ENCODE measurements at regions not wholly inside any gene's neighbourhood (a gene's known extent, or its start where the extent isn't known, plus 50 kb on each side); places are given as distances from the start of the nearest gene placed in this dataset.
"Not testable (repeated sequence)": the region's sequence is repeated elsewhere in the genome, so short reads cannot be mapped to it uniquely, and the experiment has no call there.

DNA sequence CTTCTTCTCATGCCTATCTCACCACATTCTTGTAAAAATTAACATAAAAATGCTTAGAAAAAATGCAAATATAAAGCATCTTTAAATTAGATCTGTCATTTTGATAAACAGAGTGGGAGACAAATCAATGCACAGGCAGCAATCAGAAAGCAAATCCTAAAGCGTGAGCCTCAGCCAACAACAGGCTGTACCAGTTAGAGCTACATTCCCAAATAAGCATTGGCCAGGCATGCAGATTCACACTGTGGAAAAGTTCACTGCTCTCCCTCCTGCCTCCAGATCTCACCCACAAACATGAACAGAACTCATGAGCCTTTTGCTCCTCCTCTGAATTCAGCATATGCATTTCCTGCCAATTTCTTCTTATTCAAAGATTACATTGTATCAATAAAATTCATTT is 115.2 kb upstream of the FAT3 start:
- no peak for DNase-seq

DNA sequence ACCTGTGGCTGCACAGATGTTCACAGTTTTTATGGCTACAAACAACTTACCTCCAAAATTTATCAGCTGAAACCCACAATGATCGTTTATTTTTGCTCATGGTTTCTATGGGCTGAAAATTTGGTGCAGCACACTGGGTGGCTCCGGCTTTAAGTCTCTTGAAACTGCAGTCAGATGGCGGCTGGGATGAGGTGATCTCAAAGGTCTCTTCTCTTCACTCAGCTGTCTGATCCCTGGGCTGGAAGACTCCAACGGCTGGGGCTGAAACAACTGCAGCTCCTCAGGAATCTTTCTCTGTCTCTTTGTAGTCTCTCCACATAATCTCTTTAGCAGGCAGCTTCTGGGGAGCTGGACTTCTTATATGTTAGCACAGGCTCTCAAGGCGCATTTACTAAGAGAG is 117.3 kb upstream of the FAT3 start:
- no peak for DNase-seq

DNA sequence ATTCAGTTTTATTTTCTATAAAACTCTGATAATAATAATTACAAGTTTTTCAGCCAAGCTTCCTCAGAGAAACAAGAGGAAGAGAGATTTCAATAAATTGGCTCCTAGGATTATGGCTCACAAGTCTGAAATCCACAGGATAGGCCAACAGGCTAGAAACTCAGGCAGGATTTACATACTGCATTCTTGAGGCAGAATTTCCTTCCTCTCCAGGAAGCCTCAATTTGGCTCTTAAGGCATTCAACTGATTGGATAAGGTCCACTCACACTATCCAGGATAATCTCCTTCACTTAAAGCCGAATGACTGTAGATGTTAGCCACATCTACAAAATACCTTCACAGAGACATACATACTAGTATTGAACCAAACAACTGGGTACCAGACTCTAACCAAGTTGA is 120.3 kb upstream of the FAT3 start:
- no peak for DNase-seq

DNA sequence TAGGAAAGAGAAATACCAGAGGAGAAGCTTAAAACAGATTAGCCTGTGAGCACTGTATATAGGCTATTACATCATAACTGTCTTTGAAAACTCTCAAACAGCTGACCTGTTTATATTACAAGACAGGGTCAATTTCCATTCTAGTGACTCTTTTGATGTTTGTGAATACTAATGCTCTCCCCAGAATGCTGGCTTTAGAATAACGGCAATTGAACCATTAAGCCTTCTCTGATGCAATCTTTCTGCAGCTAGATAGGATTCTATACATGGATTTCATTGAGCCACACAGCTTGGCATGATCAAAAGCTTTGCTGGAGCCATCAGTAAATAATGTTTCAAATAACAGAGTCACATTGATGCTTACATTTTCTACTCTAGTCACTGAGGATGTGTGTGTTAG is 122.7 kb upstream of the FAT3 start:
- DNase-seq: no peak

DNA sequence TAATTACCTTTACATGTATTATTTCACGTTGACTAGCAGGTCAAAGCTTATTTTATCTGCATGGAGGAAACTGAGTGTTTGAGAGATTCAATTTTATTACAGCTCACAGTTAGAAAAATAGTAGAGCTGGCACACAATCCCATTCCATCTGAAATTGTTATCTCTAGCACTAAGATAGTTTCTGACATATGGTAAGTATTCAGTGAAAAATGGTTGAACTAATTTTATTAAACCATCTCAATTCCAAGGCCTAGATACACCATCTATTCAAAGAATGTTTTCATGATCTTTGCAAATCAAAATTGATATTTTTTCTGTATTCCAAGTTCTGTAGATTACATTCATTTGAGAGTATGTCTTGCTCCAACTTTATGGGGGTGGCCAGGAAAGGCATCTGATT is 125.4 kb upstream of the FAT3 start:
- DNase-seq: no peak

DNA sequence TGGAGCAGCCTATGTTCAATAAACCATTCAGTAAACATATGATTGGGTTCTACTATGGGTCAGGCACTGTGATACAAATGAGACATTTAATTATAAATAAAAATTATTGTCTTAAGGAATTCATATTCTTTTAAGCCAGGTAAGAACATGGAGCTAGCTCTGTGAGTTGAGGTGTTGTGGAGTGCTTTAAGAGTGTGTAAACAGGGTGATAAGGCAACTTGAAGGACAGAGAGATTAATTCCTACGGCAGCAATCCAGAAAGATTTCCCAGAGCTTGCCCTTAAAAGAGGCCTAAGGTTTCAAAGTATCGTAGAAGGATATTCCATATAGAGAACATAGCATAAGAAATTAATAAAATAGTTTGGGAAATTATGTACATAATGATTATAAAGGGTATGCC is 126.4 kb upstream of the FAT3 start:
- no peak for DNase-seq

DNA sequence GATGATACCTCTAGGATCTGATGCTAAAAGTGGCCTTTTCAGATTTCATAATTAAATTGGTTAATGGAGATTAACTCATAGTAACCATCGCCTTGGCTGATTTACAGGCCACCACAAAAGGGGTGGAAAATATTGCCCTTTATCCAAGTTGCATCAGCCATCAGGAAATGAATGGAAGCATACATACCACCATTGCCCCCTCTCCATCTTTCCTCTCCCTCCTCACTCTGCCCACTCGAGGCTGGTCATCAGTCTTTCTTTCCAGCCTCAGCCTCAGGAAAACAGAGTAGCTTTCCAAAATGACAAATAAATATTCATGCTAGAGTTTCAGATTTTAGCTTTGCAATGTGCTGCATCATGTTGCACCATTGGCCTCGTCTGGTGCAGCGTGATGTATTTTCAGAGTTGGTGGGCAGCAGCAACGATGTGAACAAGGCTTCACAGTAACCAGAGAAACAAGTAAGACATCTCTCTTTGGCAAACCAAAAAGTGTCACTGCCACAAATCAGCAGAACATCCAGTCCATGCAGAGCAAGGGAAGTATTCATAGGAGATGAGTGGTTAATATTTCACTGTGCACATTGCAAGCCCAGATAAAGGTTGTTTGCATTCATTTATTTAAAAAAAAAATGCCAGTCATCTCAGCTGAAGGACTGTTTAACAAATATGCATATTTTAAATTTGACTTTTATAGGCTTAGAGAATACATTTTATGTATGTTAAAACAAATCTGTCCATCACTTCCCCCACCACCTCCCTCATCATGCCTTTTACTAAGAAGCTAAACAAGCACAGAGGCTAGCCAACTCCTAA is 136.7 kb upstream of the FAT3 start:
- DNase-seq: no peak

DNA sequence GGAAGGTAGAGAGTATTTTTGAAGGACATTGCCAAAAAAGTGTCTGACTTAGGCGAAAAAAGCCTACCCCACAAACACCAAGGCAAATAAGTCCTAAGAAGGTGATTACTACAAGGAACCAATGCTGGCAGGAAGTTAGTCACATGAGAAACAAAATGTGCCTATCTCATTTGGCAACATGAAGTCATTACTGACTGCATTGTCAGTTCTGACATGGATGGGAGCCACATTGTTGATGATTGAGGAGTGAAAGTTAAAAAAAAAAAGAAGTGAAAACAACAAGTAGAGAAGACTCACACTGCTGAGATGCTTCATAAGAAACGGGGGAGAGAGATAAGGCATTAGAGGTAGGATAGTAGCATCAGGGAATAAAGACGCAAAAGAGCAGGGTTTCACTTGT is 141.5 kb upstream of the FAT3 start:
- DNase-seq: no peak

DNA sequence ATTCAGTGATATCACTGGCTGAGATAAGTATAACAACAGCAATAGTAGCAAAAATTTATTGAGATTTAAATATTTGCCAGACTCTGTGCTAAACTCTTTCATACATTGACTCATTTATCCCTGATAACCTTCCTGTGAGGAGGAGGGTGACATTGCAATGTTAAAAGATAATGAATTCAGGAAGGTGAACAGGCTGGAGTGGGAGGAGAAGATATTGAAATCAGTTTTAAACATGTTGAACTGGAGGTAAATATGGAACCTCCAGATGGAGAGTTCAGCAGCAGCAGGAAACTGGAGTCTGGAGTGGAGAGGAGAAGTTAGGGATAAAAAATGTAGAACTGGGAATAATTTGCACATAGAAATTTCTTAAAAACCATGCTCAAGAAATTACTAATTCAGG is 142.0 kb upstream of the FAT3 start:
- no peak for DNase-seq

DNA sequence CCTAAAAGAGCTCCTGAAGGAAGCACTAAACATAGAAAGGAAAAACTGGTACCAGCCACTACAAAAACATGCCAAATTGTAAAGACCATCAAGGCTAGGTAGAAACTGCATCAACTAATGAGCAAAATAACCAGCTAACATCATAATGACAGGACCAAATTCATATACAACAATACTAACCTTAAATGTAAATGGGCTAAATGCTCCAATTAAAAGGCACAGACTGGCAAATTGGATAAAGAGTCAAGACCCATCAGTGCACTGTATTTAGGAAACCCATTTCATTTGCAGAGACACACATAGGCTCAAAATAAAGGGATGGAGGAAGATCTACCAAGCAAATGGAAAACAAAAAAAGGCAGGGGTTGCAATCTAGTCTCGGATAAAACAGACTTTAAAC is 150.1 kb upstream of the FAT3 start:
- DNase-seq: not testable (repeated sequence)

DNA sequence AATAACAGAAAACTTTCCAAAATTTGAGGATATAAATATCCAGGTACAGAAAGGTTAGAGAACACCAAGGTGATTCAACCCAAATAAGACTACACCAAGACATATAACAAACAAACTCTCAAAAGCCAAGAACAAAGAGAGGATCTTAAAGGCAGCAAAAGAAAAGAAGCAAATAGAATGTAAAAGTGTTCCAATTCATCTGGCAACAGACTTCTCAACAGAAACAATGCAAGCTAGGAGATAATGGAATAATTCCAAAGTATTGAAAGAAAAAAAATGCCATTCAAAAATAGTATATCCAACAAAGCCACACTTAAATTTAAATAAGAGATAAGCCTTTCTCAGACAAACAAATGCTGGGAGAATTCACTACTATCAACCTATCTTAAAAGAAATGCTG is 153.0 kb upstream of the FAT3 start:
- no peak for DNase-seq

DNA sequence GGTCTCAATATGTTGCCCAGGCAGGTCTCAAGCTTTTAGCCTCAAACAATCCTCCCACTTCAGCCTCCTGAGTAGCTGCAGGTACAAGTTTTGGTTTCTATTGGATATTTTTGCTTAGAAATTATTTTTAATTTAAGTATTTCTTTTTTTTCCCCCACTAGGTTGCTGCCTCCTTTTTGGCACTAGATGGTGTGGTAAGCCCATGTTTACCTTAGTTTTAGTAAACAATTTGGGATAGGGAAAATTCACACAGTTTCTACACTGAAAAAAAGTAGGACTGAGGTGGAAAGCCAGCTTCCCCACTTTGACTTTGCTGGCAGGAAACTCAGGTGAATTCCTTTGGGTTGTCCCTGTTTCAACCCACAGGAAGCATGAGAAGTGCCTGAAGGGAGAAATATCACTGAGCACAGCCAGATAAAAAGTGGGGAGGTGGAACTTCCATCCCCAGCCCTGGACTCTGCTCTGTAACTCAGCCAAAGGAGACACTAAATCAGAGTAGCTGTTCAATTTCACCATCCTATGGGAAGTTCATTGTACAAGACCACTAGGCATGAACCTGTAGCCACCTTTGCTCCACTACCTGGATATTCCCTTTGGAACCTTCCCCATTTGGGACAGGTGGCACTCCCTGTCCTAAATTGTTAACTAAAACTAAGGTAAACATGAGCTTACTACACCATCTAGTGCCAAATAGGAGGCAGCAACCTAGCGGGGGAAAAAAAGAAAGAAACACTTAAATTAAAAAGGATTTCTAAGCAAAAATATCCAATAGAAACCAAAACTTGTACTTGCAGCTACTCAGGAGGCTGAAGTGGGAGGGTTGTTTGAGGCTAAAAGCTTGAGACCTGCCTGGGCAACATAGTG is 154.4 kb upstream of the FAT3 start:
- DNase-seq: no peak

DNA sequence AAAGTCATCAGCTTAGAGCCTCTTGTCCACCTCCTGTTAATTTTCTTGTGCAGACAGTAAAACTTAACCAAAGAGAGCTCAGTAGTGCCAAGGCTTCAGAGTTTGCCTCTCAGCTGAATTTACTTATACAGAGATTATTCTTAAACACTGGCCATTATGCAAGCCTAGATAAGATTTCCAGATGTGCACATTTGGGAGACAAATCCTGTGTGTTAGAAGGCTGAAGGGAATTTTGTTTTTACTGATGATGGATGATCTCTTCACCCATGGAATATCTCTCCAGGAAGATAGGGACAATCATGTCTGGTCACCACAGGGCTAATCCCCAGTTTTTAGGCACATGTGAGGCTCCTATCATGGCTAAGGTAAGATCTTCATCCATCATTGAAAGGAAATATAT is 157.6 kb upstream of the FAT3 start:
- no peak for DNase-seq

DNA sequence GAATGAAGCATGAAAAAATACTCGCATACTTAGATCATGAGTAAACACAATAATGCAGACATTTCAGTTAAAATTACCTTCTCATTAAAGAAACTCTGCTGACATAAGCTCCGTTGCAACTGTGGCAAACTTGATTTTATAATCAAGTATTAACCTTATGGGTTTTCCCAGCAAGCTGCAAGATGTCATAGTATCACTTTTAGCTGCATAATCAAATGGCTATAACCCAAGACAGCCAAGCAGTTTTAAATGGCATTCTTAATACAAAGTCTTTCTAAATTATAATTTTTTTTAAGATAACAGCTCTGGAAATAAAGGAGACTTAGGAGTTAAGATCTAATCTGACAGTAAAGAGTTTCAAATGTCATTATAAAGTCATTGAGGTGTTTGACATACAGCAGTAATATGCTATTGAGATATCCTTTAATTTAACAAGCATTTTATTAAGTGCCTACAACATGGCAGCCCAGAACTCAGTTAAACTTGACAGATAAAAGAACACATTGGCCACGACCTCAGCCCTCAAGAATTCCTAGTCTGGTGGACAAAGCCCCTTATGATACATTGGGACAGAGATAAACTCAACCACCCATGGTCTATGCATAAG is 163.1 kb upstream of the FAT3 start:
- no peak for DNase-seq

DNA sequence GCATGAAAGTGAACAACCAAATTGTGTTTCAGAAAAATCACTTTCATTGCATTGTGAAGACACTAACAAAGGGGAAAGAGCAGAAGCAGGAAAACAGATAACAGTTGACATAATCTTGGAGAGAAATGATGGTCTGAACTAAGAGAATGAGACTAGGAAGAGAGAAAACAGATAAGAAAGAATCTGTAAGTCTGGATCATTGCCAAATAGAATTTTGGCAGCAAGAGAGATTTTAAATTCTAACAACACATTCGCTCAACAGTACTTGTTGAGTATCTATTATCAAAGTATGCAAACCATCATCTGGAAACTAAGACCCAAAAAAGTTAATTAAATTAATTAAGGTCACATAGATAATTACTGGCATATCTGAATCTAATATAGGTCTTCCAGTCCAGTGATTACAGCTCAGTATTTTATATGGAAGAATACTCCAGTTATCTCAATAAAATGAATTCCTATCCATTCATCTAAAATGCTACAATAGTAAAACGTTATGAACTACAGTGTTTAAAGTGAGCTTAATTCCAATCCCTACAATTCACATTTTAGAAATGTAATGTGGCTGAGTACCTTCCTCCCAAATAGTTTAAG is 166.7 kb upstream of the FAT3 start:
- no peak for DNase-seq

DNA sequence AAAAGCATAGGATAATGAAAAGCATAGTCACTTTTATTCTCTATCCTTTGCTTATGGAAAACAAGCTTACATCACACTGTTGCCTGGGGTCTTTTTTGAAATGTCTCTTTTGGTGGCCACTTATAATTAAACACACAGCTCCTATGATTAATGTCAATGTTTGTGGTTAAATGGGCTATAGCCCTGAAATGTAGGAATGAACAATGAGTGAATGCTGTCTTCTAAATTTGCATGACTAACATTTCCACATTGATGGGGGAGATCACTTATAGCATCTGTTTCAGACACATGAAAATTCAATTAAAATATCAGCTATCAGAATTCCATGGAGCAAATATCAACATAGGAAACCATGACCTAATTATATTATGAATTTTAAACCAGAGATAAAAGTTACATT is 171.4 kb upstream of the FAT3 start:
- DNase-seq: no peak

DNA sequence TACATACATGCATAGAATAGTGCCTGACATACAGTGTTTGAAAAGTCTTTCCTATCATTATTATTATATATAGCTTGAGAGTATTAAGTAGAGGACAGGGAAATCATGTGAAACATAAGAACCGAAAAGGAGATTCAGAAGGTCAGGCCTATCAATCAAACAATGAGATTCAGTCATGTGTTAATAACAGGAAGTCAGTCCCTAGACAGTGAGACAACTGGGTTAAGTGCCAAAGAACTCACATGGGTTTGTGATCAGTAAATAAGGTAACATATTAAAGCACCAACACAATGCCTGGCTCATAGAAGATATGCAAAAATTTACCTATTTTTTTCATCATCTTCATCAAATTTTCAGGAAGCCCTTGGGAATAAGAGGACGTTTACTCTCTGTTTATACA is 174.3 kb upstream of the FAT3 start:
- DNase-seq: no peak

DNA sequence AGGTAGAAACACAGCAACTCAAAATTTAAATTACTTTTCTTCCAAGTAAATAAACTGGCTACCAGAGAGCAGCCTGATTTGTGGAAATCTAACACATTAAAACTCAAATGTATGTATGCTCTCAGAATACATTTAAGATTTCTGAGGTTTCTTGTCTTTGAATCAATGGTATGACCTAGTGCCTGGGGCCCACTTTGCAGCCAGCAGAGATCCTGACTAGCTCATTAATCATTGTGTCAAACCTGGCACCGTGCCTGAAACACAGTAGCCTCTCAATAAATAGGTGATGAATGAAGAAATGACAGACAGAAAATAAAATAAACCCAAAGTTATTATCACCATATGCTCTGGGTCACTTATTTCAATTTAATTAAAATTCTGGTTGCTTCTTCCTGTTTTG is 176.2 kb upstream of the FAT3 start:
- DNase-seq: no peak

DNA sequence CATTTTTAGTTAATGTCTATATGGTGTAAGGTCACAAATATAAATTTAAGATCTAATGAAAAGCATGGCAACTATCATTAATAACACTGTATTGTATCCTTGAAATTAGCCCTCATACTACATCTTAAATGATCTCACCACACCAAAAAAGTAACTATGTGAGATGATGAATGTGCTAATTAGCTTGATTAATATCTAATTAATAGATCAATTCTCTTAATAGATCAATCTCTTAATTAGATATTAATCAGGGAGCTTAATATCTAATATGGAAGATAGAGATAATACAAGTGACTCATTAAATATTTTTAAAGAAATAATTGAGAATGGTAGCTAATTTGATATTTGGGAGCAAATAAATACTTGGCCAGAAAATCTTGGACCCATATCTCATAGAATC is 178.5 kb upstream of the FAT3 start:
- DNase-seq: no peak

DNA sequence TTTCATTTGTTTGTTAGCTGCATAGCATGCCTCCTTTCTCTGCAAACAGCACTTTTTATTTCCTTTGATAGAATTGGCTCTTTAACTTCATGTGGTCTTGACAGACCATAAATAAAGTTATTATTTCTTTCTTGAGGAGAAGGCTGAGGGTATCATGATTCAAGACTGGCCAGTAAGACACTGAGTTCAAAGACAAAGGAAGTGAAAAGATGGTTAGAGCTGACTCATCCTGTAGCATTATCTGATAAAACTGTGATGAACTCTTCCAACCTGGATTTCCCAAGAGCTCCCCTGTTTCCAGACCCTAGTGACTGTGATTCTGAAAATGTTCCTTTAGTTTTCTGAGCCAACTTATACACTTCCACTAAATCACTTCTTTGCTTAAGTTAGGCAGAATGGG is 179.3 kb upstream of the FAT3 start:
- no peak for DNase-seq

DNA sequence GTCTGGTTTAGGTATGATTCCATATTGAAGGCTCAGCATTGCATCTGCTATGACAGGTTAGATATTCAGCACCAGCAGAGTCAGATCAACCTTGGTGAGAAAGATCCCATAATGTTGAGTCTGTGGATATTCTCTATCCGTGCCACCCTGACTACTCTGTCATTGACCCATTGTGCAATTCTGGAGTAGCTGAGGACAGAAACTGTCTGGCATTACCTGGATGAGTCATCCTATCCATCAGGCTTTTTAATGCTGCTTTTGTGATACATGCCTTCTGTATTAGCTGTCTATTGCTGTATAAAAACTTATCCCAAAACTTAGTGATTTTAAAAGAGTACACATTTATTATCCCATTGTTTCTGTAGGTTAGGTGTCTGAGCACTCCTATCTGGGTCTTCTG is 189.1 kb upstream of the FAT3 start:
- no peak for DNase-seq

DNA sequence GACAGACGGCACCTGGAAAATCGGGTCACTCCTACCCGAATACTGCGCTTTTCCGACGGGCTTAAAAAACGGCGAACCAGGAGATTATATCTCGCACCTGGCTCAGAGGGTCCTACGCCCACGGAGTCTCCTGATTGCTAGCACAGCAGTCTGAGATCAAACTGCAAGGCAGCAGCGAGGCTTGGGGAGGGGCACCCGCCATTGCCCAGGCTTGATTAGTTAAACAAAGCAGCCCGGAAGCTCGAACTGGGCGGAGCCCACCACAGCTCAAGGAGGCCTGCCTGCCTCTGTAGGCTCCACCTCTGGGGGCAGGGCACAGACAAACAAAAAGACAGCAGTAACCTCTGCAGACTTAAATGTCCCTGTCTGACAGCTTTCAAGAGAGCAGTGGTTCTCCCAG is 197.5 kb upstream of the FAT3 start:
- not testable (repeated sequence) for DNase-seq

DNA sequence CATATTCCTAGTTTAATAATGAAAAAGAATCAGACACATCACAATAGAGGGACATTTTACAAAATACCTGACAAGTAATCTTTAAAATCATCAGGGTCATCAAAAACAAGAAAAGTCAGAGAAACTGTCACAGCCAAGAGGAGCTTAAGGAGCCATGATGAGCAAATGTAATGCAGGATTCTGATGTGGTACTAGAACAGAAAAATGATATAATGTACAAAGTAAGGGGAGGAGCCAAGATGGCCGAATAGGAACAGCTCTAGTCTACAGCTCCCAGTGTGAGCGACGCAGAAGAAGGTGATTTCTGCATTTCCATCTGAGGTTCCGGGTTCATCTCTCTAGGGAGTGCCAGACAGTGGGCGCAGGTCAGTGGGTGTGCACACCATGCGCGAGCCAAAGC is 198.0 kb upstream of the FAT3 start:
- no peak for DNase-seq

DNA sequence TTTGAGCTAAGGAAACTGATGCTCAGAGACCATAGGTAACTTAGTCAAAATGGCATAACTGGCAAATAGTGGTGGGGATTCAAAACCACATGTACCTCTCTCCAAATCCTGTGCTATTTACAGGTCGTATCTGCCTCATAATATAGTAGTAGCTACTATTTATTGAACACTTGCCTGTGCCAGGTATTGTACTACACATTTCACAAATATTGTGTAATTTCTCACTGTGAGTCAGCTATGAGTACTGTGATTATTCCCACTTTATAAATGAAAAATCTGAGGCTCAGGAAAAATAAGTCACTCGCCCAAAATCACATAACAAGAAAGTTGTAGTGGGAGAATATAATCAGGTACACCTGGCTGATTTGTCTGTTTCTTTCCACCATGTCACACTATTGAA is 199.8 kb upstream of the FAT3 start:
- DNase-seq: no peak

Data from NCI-H1694 (cell line).